Uterus (tissue), 2 donors: ENCODE measurements at regions not wholly inside any gene's neighbourhood (a gene's known extent, or its start where the extent isn't known, plus 50 kb on each side); places are given as distances from the start of the nearest gene placed in this dataset.

Experiments
- CTCF ChIP-seq, 4 experiments: fragments of 200-600 bp in 2 of 4; fragments of 450-650 bp in 2 of 4; sonication (generic) in 2 of 4; IDR thresholded peaks; one replicate each; pipeline ENCODE4 v1.5.1; 2016 to 2019; ENCODE audit warnings: antibody characterized with exemption in 4 of 4, mild to moderate bottlenecking in 2 of 4, moderate library complexity in 1 of 4
- POLR2A ChIP-seq, 2 donors: fragments of 450-650 bp; IDR thresholded peaks; one replicate each; pipeline ENCODE4 v1.6.1; 2016; ENCODE audit warnings: antibody characterized with exemption in 2 of 2, mild to moderate bottlenecking in 1 of 2, moderate library complexity in 1 of 2

DNA sequence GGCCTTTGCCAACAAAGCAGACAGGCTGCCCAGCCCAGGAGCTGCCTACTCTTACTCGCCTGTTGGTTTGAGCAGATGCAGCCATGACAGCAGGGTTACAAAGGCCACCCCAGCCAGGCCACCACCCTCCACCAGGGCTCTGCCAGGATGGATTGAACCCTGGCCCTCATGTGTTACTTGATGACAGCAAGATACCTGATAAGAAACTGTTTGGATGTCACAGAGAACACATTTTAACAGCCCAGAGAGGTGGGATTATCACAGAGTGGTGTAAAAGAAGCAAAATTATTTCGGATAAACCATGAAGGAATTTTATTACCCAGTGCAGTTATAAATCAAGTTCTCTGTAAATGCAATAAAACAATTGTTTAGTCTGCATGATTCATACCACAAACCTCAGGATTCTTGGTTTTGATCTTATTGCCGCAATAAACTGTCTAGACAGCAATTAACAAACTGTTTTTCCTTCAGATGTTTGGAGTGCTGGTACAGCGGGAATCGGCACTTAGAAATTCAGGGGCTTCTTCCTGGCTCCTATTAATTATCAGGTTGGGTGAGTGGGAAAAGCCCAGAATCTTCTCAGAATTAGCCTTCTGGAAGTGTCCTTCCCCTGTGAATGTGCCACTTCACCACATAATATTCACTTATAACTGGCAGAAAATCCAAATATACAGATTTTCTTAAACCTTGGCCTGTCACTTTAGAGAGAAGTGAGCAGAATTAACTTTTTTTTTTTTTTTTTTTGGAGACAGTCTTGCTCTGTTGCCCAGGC lies 58.0 kb upstream of the SALL4 start:
- no peak for TF ChIP-seq CTCF (IDR thresholded peaks at IDR 0.05)
- no peak for TF ChIP-seq POLR2A (IDR thresholded peaks at IDR 0.05)
